HEK293T (cell line): ENCODE measurements at regions not wholly inside any gene's neighbourhood (a gene's known extent, or its start where the extent isn't known, plus 50 kb on each side); places are given as distances from the start of the nearest gene placed in this dataset.

Experiments used
- CTCF ChIA-PET: fragments of 350-600 bp; formaldehyde crosslinking; extraction: SDS; loops from one replicate; lab custom pipeline; 2021; ENCODE audit warnings: antibody characterized with exemption, inconsistent platforms; lab: Yijun Ruan, JAX
- POLR2A ChIA-PET: fragments of 350-600 bp; formaldehyde crosslinking; extraction: SDS; loops from one replicate; lab custom pipeline; 2020; ENCODE audit warnings: antibody characterized with exemption, inconsistent platforms; lab: Yijun Ruan, JAX
- DNase-seq: peaks from one replicate; pipeline ENCODE4 v3.0.0; 2012; ENCODE audit warnings: mixed read lengths; ENCODE audit errors: extremely low spot score
- ARNT ChIP-seq: fragments of 450-650 bp; IDR thresholded peaks from 2 replicates; pipeline ENCODE4 v1.6.1; 2017; ENCODE audit warnings: mild to moderate bottlenecking
- BHLHE40 ChIP-seq: fragments of 450-650 bp; IDR thresholded peaks from 2 replicates; pipeline ENCODE4 v1.6.1; 2016; ENCODE audit warnings: mild to moderate bottlenecking, moderate library complexity, borderline replicate concordance
- CTBP1 ChIP-seq: fragments of 450-650 bp; IDR thresholded peaks from 2 replicates; pipeline ENCODE4 v1.6.1; 2016; ENCODE audit warnings: borderline replicate concordance
- ELF4 ChIP-seq: fragments of 450-650 bp; IDR thresholded peaks from 2 replicates; pipeline ENCODE4 v1.6.1; 2017; ENCODE audit warnings: antibody characterized with exemption
- FOXA1 ChIP-seq: fragments of 450-650 bp; IDR thresholded peaks from 2 replicates; pipeline ENCODE4 v1.6.1; 2016; ENCODE audit warnings: mild to moderate bottlenecking
- FOXK2 ChIP-seq: fragments of 450-650 bp; IDR thresholded peaks from 2 replicates; pipeline ENCODE4 v1.6.1; 2016; ENCODE audit warnings: mild to moderate bottlenecking
- FOXM1 ChIP-seq: fragments of 450-650 bp; IDR thresholded peaks from 2 replicates; pipeline ENCODE4 v1.6.1; 2017; ENCODE audit warnings: mild to moderate bottlenecking, borderline replicate concordance
- HDGF ChIP-seq: fragments of 450-650 bp; IDR thresholded peaks from 2 replicates; pipeline ENCODE4 v1.6.1; 2017; ENCODE audit warnings: antibody characterized with exemption, borderline replicate concordance
- L3MBTL2 ChIP-seq: fragments of 450-650 bp; conservative IDR thresholded peaks from 2 replicates; pipeline ENCODE4 v1.6.1; 2016; ENCODE audit warnings: mild to moderate bottlenecking
- LEF1 ChIP-seq: fragments of 450-650 bp; IDR thresholded peaks from 2 replicates; pipeline ENCODE4 v1.6.1; 2017; ENCODE audit warnings: mild to moderate bottlenecking, borderline replicate concordance
- NFRKB ChIP-seq: fragments of 450-650 bp; IDR thresholded peaks from 2 replicates; pipeline ENCODE4 v1.6.1; 2016; ENCODE audit warnings: mild to moderate bottlenecking, moderate library complexity
- SP1 ChIP-seq: fragments of 450-650 bp; IDR thresholded peaks from 2 replicates; pipeline ENCODE4 v1.6.1; 2017
- SUZ12 ChIP-seq: fragments of 450-650 bp; IDR thresholded peaks from 2 replicates; pipeline ENCODE4 v1.6.1; 2016; ENCODE audit warnings: mild to moderate bottlenecking
- TARDBP ChIP-seq: fragments of 450-650 bp; IDR thresholded peaks from 2 replicates; pipeline ENCODE4 v1.6.1; 2016
- ZNF384 ChIP-seq: fragments of 450-650 bp; IDR thresholded peaks from 2 replicates; pipeline ENCODE4 v1.6.1; 2016
- TF ChIP-seq, protein P1 (sequence below): fragments of 450-650 bp; IDR thresholded peaks from 2 replicates; pipeline ENCODE4 v1.6.1; 2016

DNA sequence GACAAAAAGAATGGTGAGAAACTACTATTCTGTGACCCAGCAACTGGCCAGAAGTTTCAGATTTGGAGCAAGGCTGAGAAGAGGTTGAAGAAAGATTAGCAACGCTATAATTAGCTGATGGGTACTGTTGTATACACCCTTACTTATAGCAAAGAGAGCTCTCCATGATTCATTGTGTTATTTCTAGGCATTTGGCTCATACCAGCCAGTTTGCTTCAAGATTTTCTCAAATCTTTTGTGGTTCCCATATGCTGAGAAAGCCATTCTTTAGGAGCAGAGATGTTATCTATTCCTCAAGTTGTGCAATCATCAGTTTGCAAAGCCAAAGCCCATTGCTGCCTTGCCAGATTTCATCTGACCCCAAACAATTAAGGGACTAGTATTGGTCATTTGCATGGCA lies 179.4 kb downstream of the ETS1 start:
- POLR2A ChIA-PET, result no interaction called here
- TF ChIP-seq ELF4 (no peak), LEF1 (no peak), L3MBTL2 (no peak), ZNF384 (no peak), FOXK2 (no peak)

DNA sequence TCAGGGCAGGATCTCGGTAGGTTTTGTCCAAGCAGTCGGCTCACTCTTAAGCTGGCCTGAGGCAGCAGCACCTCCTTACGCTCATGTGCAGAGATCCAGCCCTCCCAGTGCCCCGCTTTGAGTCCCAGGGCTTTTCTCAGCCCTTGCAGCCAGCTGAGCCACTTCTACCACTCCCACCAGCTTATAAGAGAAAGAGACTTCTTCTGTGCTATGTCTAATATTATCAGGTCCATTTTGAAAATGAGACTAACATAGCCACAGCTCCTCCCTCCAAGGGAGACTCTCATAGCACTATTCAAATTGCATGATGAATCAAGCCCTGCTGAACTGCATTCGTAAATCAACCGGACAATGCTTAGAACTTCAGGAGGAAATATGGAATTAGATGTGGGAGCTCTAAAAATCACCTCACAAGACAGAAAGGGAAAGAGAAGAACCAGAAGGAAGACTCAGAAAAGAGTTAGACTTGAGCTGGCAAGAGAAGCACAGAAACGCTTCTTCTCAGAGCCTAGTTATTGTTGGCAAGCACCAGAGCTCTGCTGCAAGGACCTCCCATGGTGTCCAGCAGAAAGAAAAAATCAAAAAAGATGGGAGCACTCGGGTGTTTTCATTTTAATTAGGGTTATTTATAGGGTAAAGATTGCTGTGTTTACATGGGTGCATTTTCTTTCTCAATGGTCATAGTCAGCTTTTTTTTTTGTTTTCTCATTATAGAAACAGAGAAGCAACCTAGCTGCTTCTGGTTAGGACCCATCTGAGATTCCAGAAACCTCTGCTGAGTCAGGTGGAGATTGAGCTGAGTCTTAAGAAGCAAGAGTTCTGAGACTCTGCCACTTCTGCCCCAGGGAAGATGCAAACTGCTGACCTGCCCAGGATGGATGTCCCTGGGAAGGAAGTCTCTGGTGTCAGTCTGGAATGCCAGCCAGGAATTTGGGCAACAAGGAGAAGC lies 181.4 kb downstream of the ETS1 start:
- no peak for DNase-seq
- CTCF ChIA-PET, result no interaction called here
- POLR2A ChIA-PET, result no interaction called here

More for the DNA sequence above, 179.4 kb downstream of the ETS1 start:
- CTCF ChIA-PET, result no interaction called here
- DNase-seq, result no peak

DNA sequence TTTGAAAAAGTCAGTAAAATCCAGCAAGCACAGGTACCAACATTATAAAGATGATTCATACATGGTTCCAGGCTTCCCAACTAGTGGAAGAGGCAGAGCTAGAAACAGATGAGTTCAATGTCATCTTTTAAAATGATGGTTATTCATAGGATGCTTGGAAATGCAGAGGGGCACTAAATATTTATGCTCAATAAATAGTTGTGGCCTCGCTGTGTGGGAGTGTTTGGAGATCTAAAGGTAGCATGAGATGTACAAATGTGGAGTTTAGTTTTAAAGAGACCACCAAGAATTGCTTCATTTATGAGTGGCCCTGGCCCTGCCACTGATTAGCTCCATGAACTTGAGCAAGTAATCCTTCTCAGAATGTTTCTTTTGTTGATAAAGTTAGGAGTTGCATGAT lies 182.2 kb downstream of the ETS1 start:
- CTCF ChIA-PET, result no interaction called here
- POLR2A ChIA-PET, result no interaction called here
- no peak for DNase-seq
- TF ChIP-seq ARNT, result no peak
- no peak for TF ChIP-seq HDGF
- no peak for TF ChIP-seq FOXM1
- no peak for TF ChIP-seq SUZ12
- no peak for TF ChIP-seq CTBP1
- no peak for TF ChIP-seq FOXA1
- no peak for TF ChIP-seq ELF4
- no peak for TF ChIP-seq NFRKB

More for the DNA sequence above, 181.4 kb downstream of the ETS1 start:
- no peak for TF ChIP-seq NFRKB
- TF ChIP-seq BHLHE40, result no peak
- TF ChIP-seq L3MBTL2, result no peak
- TF ChIP-seq CTBP1, result no peak

- TF ChIP-seq CTBP1 (no peak), SUZ12 (no peak), BHLHE40 (no peak), FOXM1 (no peak), FOXA1 (no peak), SP1 (no peak), L3MBTL2 (no peak), HDGF (no peak), ARNT (no peak), ZNF384 (no peak), LEF1 (no peak), TARDBP (no peak), FOXK2 (no peak), NFRKB (no peak)
- TF ChIP-seq, protein P1, sequence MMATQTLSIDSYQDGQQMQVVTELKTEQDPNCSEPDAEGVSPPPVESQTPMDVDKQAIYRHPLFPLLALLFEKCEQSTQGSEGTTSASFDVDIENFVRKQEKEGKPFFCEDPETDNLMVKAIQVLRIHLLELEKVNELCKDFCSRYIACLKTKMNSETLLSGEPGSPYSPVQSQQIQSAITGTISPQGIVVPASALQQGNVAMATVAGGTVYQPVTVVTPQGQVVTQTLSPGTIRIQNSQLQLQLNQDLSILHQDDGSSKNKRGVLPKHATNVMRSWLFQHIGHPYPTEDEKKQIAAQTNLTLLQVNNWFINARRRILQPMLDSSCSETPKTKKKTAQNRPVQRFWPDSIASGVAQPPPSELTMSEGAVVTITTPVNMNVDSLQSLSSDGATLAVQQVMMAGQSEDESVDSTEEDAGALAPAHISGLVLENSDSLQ, result no peak
- ChIA-PET CTCF (no interaction called here), POLR2A (no interaction called here)
- no peak for DNase-seq
These were observed 182.9 kb downstream of the ETS1 start for GRCh38 chr11:128404437-128404836.

DNA sequence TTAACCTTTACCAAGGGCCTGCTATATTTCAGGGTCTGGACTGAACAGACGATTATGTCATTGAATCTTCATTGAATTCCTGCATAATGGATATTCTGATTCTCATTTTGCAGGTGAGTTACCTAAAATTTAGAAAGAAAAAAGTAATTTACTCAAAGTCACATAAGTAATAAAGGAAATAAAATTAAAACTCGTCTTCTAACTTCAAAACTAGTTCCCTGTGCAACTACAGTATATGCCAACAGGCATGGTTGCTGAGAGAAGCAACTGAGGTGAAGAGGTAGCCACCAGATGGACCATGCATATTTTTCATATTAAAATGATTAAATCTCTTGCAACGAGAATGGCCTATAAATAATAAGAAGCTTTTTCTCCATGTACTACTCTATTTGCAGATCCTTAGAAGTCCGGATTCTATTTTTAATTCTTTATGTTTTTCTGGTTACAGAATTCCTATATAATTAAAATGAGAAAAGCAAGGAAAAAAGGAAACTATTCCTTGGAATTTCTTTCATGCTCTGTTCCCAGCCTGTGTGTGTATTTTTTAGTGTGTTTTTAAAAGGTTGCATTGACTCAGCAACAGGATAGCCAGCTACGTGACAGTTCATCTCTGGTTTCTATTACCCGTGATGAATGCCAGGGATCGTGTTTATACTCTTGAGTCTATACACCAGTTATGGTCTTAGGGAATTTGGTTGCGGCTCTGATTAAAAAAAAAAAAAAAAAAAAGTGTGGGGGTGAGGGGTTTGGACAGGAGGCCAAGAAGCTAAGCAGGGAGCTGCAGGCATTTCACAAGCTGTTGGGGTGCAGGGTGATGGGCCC lies 186.8 kb downstream of the ETS1 start:
- POLR2A ChIA-PET, result no interaction called here
- no peak for DNase-seq
- TF ChIP-seq HDGF (no peak), FOXM1 (no peak), CTBP1 (no peak), FOXA1 (no peak), BHLHE40 (no peak), SP1 (no peak), SUZ12 (no peak), NFRKB (no peak), ARNT (no peak), TARDBP (no peak)
- TF ChIP-seq, protein P1, result no peak
- CTCF ChIA-PET, result interaction anchor here (0.6 to 1.3 kb wide), 2 partner anchors 17 to 351 kb away, joined by 3 to 5 read pairs; no protein-coding TSS in a partner anchor

DNA sequence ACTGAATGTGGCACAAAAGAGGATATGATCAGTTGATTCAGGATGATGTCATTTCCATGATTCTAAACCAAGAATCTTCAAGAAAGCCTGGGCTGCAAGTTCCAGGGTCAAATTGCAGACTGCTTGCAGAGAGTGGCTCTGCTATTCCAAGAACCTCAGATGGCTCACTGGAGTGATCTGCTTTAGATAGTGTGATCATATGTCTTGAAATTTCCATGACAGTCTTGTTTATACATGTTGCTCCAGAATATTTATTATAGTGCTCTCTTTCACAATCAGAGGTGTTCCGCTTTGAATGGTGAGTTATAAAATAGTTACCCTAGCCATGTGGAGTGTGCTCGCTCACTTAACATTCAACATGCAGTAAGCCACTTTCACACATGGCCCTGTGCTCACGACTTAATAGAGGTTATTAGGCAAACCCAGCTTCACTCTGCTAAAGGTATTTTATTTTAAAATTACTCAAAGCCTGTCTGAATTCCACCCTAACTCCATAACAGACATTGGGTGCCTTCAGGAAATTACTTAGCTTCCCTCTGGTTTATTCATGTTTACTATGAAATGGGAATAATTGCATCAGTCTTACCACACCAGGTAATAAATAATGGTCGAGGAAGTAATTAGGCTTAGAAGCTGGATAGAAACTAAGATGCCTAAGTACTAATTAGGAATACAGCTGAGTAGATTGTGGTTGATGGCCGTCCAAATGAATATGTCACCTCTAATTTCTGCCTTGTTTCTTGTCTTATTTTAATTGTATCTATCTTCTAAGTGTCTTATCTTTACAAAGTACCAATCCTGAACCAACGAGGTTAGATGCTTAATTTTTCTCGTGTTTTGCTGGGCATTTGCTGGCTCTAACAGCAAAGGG lies 187.9 kb downstream of the ETS1 start:
- DNase-seq, result no peak
- no peak for TF ChIP-seq FOXA1
- no peak for TF ChIP-seq SUZ12
- TF ChIP-seq LEF1, result no peak
- no peak for TF ChIP-seq FOXK2
- no peak for TF ChIP-seq ZNF384
- no peak for TF ChIP-seq TARDBP
- TF ChIP-seq SP1, result no peak
- TF ChIP-seq FOXM1, result no peak
- TF ChIP-seq L3MBTL2, result no peak
- TF ChIP-seq, protein P1, result no peak
- TF ChIP-seq ELF4, result no peak
- no peak for TF ChIP-seq BHLHE40
- TF ChIP-seq NFRKB, result no peak
- TF ChIP-seq CTBP1, result no peak
- TF ChIP-seq HDGF, result no peak
- CTCF ChIA-PET, result interaction anchor here (1.3 kb wide), 1 partner anchor 18 kb away, joined by 5 read pairs; no protein-coding TSS in a partner anchor
- POLR2A ChIA-PET, result no interaction called here
